ENCODE measurements at regions not wholly inside any gene's neighbourhood (a gene's known extent, or its start where the extent isn't known, plus 50 kb on each side); places are given as distances from the start of the nearest gene placed in this dataset.

- no peaks in the 10 kb centered on the region for H3K4me1 ChIP-seq (ENCODE audit: control insufficient read depth in 2 of 2, insufficient read depth in 2 of 2, low read length in 2 of 2)
- no peak for DNase-seq (ENCODE audit: low read depth in 6 of 9, low spot score in 9 of 9)
- H3K9me3 ChIP-seq (ENCODE audit: control insufficient read depth in 2 of 2, insufficient read depth in 1 of 2, low read length in 1 of 2) = no peaks in the 10 kb centered on the region
- no peak overlapping the region for H3K4me3 ChIP-seq (ENCODE audit: low read length in 2 of 2)
- 98% methylated on average over 7 of the region's 7 CpGs for WGBS
- no peaks in the 10 kb centered on the region for H3K36me3 ChIP-seq (ENCODE audit: control insufficient read depth in 2 of 2, insufficient read depth in 2 of 2, low read length in 1 of 2)
- H3K27me3 ChIP-seq (ENCODE audit: control insufficient read depth in 2 of 2, insufficient read depth in 1 of 2, low read length in 1 of 2) = no peaks in the 10 kb centered on the region
- H3K27ac ChIP-seq (ENCODE audit: low read depth in 1 of 2, low read length in 1 of 2) = no peak overlapping the region
These were observed 231.3 kb downstream of the NDUFA10 start for GRCh38 chr2:239793836-239794235.

GRCh38 chr2:239793086-239793485 lies 232.1 kb downstream of the NDUFA10 start:
- WGBS = 91% methylated on average over 5 of the region's 5 CpGs
- Histone ChIP-seq H3K4me3 (ENCODE audit: low read length in 2 of 2) (no peak overlapping the region), H3K36me3 (ENCODE audit: control insufficient read depth in 2 of 2, insufficient read depth in 2 of 2, low read length in 1 of 2) (no peaks in the 10 kb centered on the region), H3K4me1 (ENCODE audit: control insufficient read depth in 2 of 2, insufficient read depth in 2 of 2, low read length in 2 of 2) (no peaks in the 10 kb centered on the region), H3K27ac (ENCODE audit: low read depth in 1 of 2, low read length in 1 of 2) (no peak overlapping the region), H3K9me3 (ENCODE audit: control insufficient read depth in 2 of 2, insufficient read depth in 1 of 2, low read length in 1 of 2) (no peaks in the 10 kb centered on the region), H3K27me3 (ENCODE audit: control insufficient read depth in 2 of 2, insufficient read depth in 1 of 2, low read length in 1 of 2) (no peaks in the 10 kb centered on the region)
- no peak for DNase-seq (ENCODE audit: low read depth in 6 of 9, low spot score in 9 of 9)

- H3K27ac ChIP-seq (ENCODE audit: low read depth in 1 of 2, low read length in 1 of 2) = no peak overlapping the region
- no peak overlapping the region for H3K4me3 ChIP-seq (ENCODE audit: low read length in 2 of 2)
- no peaks in the 10 kb centered on the region for H3K4me1 ChIP-seq (ENCODE audit: control insufficient read depth in 2 of 2, insufficient read depth in 2 of 2, low read length in 2 of 2)
- no peaks in the 10 kb centered on the region for H3K9me3 ChIP-seq (ENCODE audit: control insufficient read depth in 2 of 2, insufficient read depth in 1 of 2, low read length in 1 of 2)
- DNase-seq (ENCODE audit: low read depth in 6 of 9, low spot score in 9 of 9) = no peak
- WGBS = 91% methylated on average over 18 of the region's 18 CpGs
- H3K36me3 ChIP-seq (ENCODE audit: control insufficient read depth in 2 of 2, insufficient read depth in 2 of 2, low read length in 1 of 2) = no peaks in the 10 kb centered on the region
- no peaks in the 10 kb centered on the region for H3K27me3 ChIP-seq (ENCODE audit: control insufficient read depth in 2 of 2, insufficient read depth in 1 of 2, low read length in 1 of 2)
These were observed 232.6 kb downstream of the NDUFA10 start for GRCh38 chr2:239792405-239793084.

GRCh38 chr2:239791526-239792404 lies 233.4 kb downstream of the NDUFA10 start:
- no peaks in the 10 kb centered on the region for H3K4me1 ChIP-seq (ENCODE audit: control insufficient read depth in 2 of 2, insufficient read depth in 2 of 2, low read length in 2 of 2)
- DNase-seq (ENCODE audit: low read depth in 6 of 9, low spot score in 9 of 9) = no peak
- no peaks in the 10 kb centered on the region for H3K27me3 ChIP-seq (ENCODE audit: control insufficient read depth in 2 of 2, insufficient read depth in 1 of 2, low read length in 1 of 2)
- H3K27ac ChIP-seq (ENCODE audit: low read depth in 1 of 2, low read length in 1 of 2) = no peak overlapping the region
- no peak overlapping the region for H3K4me3 ChIP-seq (ENCODE audit: low read length in 2 of 2)
- H3K9me3 ChIP-seq (ENCODE audit: control insufficient read depth in 2 of 2, insufficient read depth in 1 of 2, low read length in 1 of 2) = no peaks in the 10 kb centered on the region
- no peaks in the 10 kb centered on the region for H3K36me3 ChIP-seq (ENCODE audit: control insufficient read depth in 2 of 2, insufficient read depth in 2 of 2, low read length in 1 of 2)
- WGBS = 93% methylated on average over 22 of the region's 22 CpGs

- DNase-seq (ENCODE audit: low read depth in 6 of 9, low spot score in 9 of 9) = no peak
- Histone ChIP-seq H3K27ac (ENCODE audit: low read depth in 1 of 2, low read length in 1 of 2) (no peak overlapping the region), H3K4me3 (ENCODE audit: low read length in 2 of 2) (no peak overlapping the region), H3K36me3 (ENCODE audit: control insufficient read depth in 2 of 2, insufficient read depth in 2 of 2, low read length in 1 of 2) (no peaks in the 10 kb centered on the region), H3K9me3 (ENCODE audit: control insufficient read depth in 2 of 2, insufficient read depth in 1 of 2, low read length in 1 of 2) (peaks cover 0 to 4% of the 10 kb centered on the region in 2 donors), H3K4me1 (ENCODE audit: control insufficient read depth in 2 of 2, insufficient read depth in 2 of 2, low read length in 2 of 2) (no peaks in the 10 kb centered on the region), H3K27me3 (ENCODE audit: control insufficient read depth in 2 of 2, insufficient read depth in 1 of 2, low read length in 1 of 2) (no peaks in the 10 kb centered on the region)
- WGBS = 43% methylated on average over 9 of the region's 9 CpGs
These were observed 234.4 kb downstream of the NDUFA10 start for GRCh38 chr2:239790721-239791120.

GRCh38 chr2:239790313-239790712 lies 234.8 kb downstream of the NDUFA10 start:
- Histone ChIP-seq H3K27ac (ENCODE audit: low read depth in 1 of 2, low read length in 1 of 2) (no peak overlapping the region), H3K4me1 (ENCODE audit: control insufficient read depth in 2 of 2, insufficient read depth in 2 of 2, low read length in 2 of 2) (no peaks in the 10 kb centered on the region), H3K4me3 (ENCODE audit: low read length in 2 of 2) (no peak overlapping the region), H3K9me3 (ENCODE audit: control insufficient read depth in 2 of 2, insufficient read depth in 1 of 2, low read length in 1 of 2) (peaks cover 0 to 4% of the 10 kb centered on the region in 2 donors), H3K36me3 (ENCODE audit: control insufficient read depth in 2 of 2, insufficient read depth in 2 of 2, low read length in 1 of 2) (no peaks in the 10 kb centered on the region), H3K27me3 (ENCODE audit: control insufficient read depth in 2 of 2, insufficient read depth in 1 of 2, low read length in 1 of 2) (no peaks in the 10 kb centered on the region)
- no peak for DNase-seq (ENCODE audit: low read depth in 6 of 9, low spot score in 9 of 9)
- WGBS = 94% methylated on average over 13 of the region's 13 CpGs

- Histone ChIP-seq H3K4me3 (ENCODE audit: low read length in 2 of 2) (no peak overlapping the region), H3K9me3 (ENCODE audit: control insufficient read depth in 2 of 2, insufficient read depth in 1 of 2, low read length in 1 of 2) (peaks cover 0 to 4% of the 10 kb centered on the region in 2 donors), H3K27ac (ENCODE audit: low read depth in 1 of 2, low read length in 1 of 2) (no peak overlapping the region), H3K4me1 (ENCODE audit: control insufficient read depth in 2 of 2, insufficient read depth in 2 of 2, low read length in 2 of 2) (no peaks in the 10 kb centered on the region), H3K27me3 (ENCODE audit: control insufficient read depth in 2 of 2, insufficient read depth in 1 of 2, low read length in 1 of 2) (no peaks in the 10 kb centered on the region), H3K36me3 (ENCODE audit: control insufficient read depth in 2 of 2, insufficient read depth in 2 of 2, low read length in 1 of 2) (no peaks in the 10 kb centered on the region)
- no peak for DNase-seq (ENCODE audit: low read depth in 6 of 9, low spot score in 9 of 9)
- 87% methylated on average over 8 of the region's 8 CpGs for WGBS
These were observed 235.4 kb downstream of the NDUFA10 start for GRCh38 chr2:239789711-239790110.

GRCh38 chr2:239788576-239789098 lies 236.5 kb downstream of the NDUFA10 start:
- no peak overlapping the region for H3K27ac ChIP-seq (ENCODE audit: low read depth in 1 of 2, low read length in 1 of 2)
- whole genome bisulfite sequencing = 77% methylated on average over 6 of the region's 6 CpGs
- no peak overlapping the region for H3K4me3 ChIP-seq (ENCODE audit: low read length in 2 of 2)

GRCh38 chr2:239787538-239788050 lies 237.5 kb downstream of the NDUFA10 start:
- Histone ChIP-seq H3K9me3 (ENCODE audit: control insufficient read depth in 2 of 2, insufficient read depth in 1 of 2, low read length in 1 of 2) (peaks cover 0 to 4% of the 10 kb centered on the region in 2 donors), H3K4me1 (ENCODE audit: control insufficient read depth in 2 of 2, insufficient read depth in 2 of 2, low read length in 2 of 2) (no peaks in the 10 kb centered on the region), H3K4me3 (ENCODE audit: low read length in 2 of 2) (no peak overlapping the region), H3K27me3 (ENCODE audit: control insufficient read depth in 2 of 2, insufficient read depth in 1 of 2, low read length in 1 of 2) (no peaks in the 10 kb centered on the region), H3K36me3 (ENCODE audit: control insufficient read depth in 2 of 2, insufficient read depth in 2 of 2, low read length in 1 of 2) (no peaks in the 10 kb centered on the region), H3K27ac (ENCODE audit: low read depth in 1 of 2, low read length in 1 of 2) (no peak overlapping the region)
- WGBS = 80% methylated on average over 6 of the region's 6 CpGs
- no peak for DNase-seq (ENCODE audit: low read depth in 6 of 9, low spot score in 9 of 9)

More at GRCh38 chr2:239788576-239789098, 236.5 kb downstream of the NDUFA10 start:
- Histone ChIP-seq H3K9me3 (ENCODE audit: control insufficient read depth in 2 of 2, insufficient read depth in 1 of 2, low read length in 1 of 2) (peaks cover 0 to 4% of the 10 kb centered on the region in 2 donors), H3K4me1 (ENCODE audit: control insufficient read depth in 2 of 2, insufficient read depth in 2 of 2, low read length in 2 of 2) (no peaks in the 10 kb centered on the region), H3K27me3 (ENCODE audit: control insufficient read depth in 2 of 2, insufficient read depth in 1 of 2, low read length in 1 of 2) (no peaks in the 10 kb centered on the region), H3K36me3 (ENCODE audit: control insufficient read depth in 2 of 2, insufficient read depth in 2 of 2, low read length in 1 of 2) (no peaks in the 10 kb centered on the region)
- DNase-seq (ENCODE audit: low read depth in 6 of 9, low spot score in 9 of 9) = no peak
